ENCODE measurements at regions not wholly inside any gene's neighbourhood (a gene's known extent, or its start where the extent isn't known, plus 50 kb on each side); places are given as distances from the start of the nearest gene placed in this dataset.
"Not testable (repeated sequence)": the region's sequence is repeated elsewhere in the genome, so short reads cannot be mapped to it uniquely, and the experiment has no call there.

- Mint-ChIP-seq H3K27me3 (ENCODE audit: low read depth) (no peaks in the 10 kb centered on the region), H3K4me1 (ENCODE audit: low read depth) (no peaks in the 10 kb centered on the region), H3K27ac (no peak overlapping the region), H3K36me3 (ENCODE audit: low read depth) (no peaks in the 10 kb centered on the region), H3K4me3 (no peak overlapping the region), H3K9me3 (no peaks in the 10 kb centered on the region)
- CTCF ChIA-PET = interaction anchor here (0.7 kb wide), 1 partner anchor 31 kb away, joined by 3 read pairs; no protein-coding TSS in a partner anchor
- intact Hi-C loops (cut with micrococcal nuclease) = no loop called here
- DNase-seq = no peak
Measured at GRCh38 chr21:18521204-18521603, 117.6 kb upstream of the TMPRSS15 start.

GRCh38 chr21:18522181-18522972 lies 118.8 kb upstream of the TMPRSS15 start:
- intact Hi-C loops (cut with micrococcal nuclease) = no loop called here
- DNase-seq = no peak
- Mint-ChIP-seq H3K4me1 (ENCODE audit: low read depth) (no peaks in the 10 kb centered on the region), H3K27me3 (ENCODE audit: low read depth) (no peaks in the 10 kb centered on the region), H3K4me3 (no peak overlapping the region), H3K27ac (no peak overlapping the region), H3K9me3 (no peaks in the 10 kb centered on the region), H3K36me3 (ENCODE audit: low read depth) (no peaks in the 10 kb centered on the region)
- CTCF ChIA-PET = no interaction called here

- intact Hi-C loops (cut with micrococcal nuclease) = no loop called here
- CTCF ChIA-PET = no interaction called here
- Mint-ChIP-seq H3K27ac (no peak overlapping the region), H3K36me3 (ENCODE audit: low read depth) (no peaks in the 10 kb centered on the region), H3K4me1 (ENCODE audit: low read depth) (no peaks in the 10 kb centered on the region), H3K27me3 (ENCODE audit: low read depth) (no peaks in the 10 kb centered on the region), H3K4me3 (no peak overlapping the region), H3K9me3 (no peaks in the 10 kb centered on the region)
- DNase-seq = no peak
Measured at GRCh38 chr21:18524097-18524880, 120.7 kb upstream of the TMPRSS15 start.

GRCh38 chr21:18529254-18529653 lies 125.7 kb upstream of the TMPRSS15 start:
- Mint-ChIP-seq H3K27me3 (ENCODE audit: low read depth) (no peaks in the 10 kb centered on the region), H3K4me3 (no peak overlapping the region), H3K4me1 (ENCODE audit: low read depth) (no peaks in the 10 kb centered on the region), H3K9me3 (no peaks in the 10 kb centered on the region), H3K36me3 (ENCODE audit: low read depth) (no peaks in the 10 kb centered on the region), H3K27ac (no peak overlapping the region)
- DNase-seq = no peak
- intact Hi-C loops (cut with micrococcal nuclease) = no loop called here
- CTCF ChIA-PET = interaction anchor here (1.2 kb wide), 1 partner anchor 10 kb away, joined by 3 read pairs; no protein-coding TSS in a partner anchor

GRCh38 chr21:18542081-18542480 lies 138.5 kb upstream of the TMPRSS15 start:
- intact Hi-C loops (cut with micrococcal nuclease) = no loop called here
- Mint-ChIP-seq H3K4me1 (ENCODE audit: low read depth) (no peaks in the 10 kb centered on the region), H3K27ac (no peak overlapping the region), H3K4me3 (no peak overlapping the region), H3K36me3 (ENCODE audit: low read depth) (no peaks in the 10 kb centered on the region), H3K9me3 (peaks cover 8% of the 10 kb centered on the region), H3K27me3 (ENCODE audit: low read depth) (no peaks in the 10 kb centered on the region)
- CTCF ChIA-PET = no interaction called here
- no peak for DNase-seq

GRCh38 chr21:18545908-18546307 lies 142.3 kb upstream of the TMPRSS15 start:
- Mint-ChIP-seq H3K27me3 (ENCODE audit: low read depth) (no peaks in the 10 kb centered on the region), H3K27ac (no peak overlapping the region), H3K4me3 (no peak overlapping the region), H3K4me1 (ENCODE audit: low read depth) (no peaks in the 10 kb centered on the region), H3K9me3 (peaks cover 6% of the 10 kb centered on the region), H3K36me3 (ENCODE audit: low read depth) (no peaks in the 10 kb centered on the region)
- CTCF ChIA-PET = interaction anchor here (0.6 kb wide), 1 partner anchor 12 kb away, joined by 4 read pairs; no protein-coding TSS in a partner anchor
- DNase-seq = no peak
- intact Hi-C loops (cut with micrococcal nuclease) = no loop called here

GRCh38 chr21:18547347-18547746 lies 143.8 kb upstream of the TMPRSS15 start:
- no peaks in the 10 kb centered on the region for H3K36me3 Mint-ChIP-seq (ENCODE audit: low read depth)
- H3K4me3 Mint-ChIP-seq = no peak overlapping the region
- H3K9me3 Mint-ChIP-seq = peaks cover 6% of the 10 kb centered on the region
- H3K4me1 Mint-ChIP-seq (ENCODE audit: low read depth) = no peaks in the 10 kb centered on the region
- CTCF ChIA-PET = no interaction called here
- no peak for DNase-seq
- intact Hi-C loops (cut with micrococcal nuclease) = no loop called here
- no peaks in the 10 kb centered on the region for H3K27me3 Mint-ChIP-seq (ENCODE audit: low read depth)
- H3K27ac Mint-ChIP-seq = no peak overlapping the region

- no peaks in the 10 kb centered on the region for H3K27me3 Mint-ChIP-seq (ENCODE audit: low read depth)
- no peak overlapping the region for H3K27ac Mint-ChIP-seq
- H3K4me3 Mint-ChIP-seq = no peak overlapping the region
- intact Hi-C loops (cut with micrococcal nuclease) = no loop called here
- CTCF ChIA-PET = no interaction called here
- peaks cover 6% of the 10 kb centered on the region for H3K9me3 Mint-ChIP-seq
- no peaks in the 10 kb centered on the region for H3K36me3 Mint-ChIP-seq (ENCODE audit: low read depth)
- no peaks in the 10 kb centered on the region for H3K4me1 Mint-ChIP-seq (ENCODE audit: low read depth)
- no peak for DNase-seq
Measured at GRCh38 chr21:18548249-18548648, 144.7 kb upstream of the TMPRSS15 start.

GRCh38 chr21:18549214-18549905 lies 145.8 kb upstream of the TMPRSS15 start:
- no peak for DNase-seq
- no peak overlapping the region for H3K4me3 Mint-ChIP-seq
- no peak overlapping the region for H3K27ac Mint-ChIP-seq
- peaks cover 4% of the 10 kb centered on the region for H3K9me3 Mint-ChIP-seq
- CTCF ChIA-PET = no interaction called here
- no peaks in the 10 kb centered on the region for H3K27me3 Mint-ChIP-seq (ENCODE audit: low read depth)
- H3K4me1 Mint-ChIP-seq (ENCODE audit: low read depth) = no peaks in the 10 kb centered on the region
- intact Hi-C loops (cut with micrococcal nuclease) = no loop called here
- H3K36me3 Mint-ChIP-seq (ENCODE audit: low read depth) = no peaks in the 10 kb centered on the region

- Mint-ChIP-seq H3K27ac (no peak overlapping the region), H3K36me3 (ENCODE audit: low read depth) (no peaks in the 10 kb centered on the region), H3K27me3 (ENCODE audit: low read depth) (no peaks in the 10 kb centered on the region), H3K9me3 (no peaks in the 10 kb centered on the region), H3K4me3 (no peak overlapping the region), H3K4me1 (ENCODE audit: low read depth) (no peaks in the 10 kb centered on the region)
- no peak for DNase-seq
- intact Hi-C loops (cut with micrococcal nuclease) = no loop called here
- CTCF ChIA-PET = no interaction called here
Measured at GRCh38 chr21:18550361-18550760, 146.8 kb upstream of the TMPRSS15 start.

- Mint-ChIP-seq H3K9me3 (peaks cover 1% of the 10 kb centered on the region), H3K27ac (no peak overlapping the region), H3K4me3 (no peak overlapping the region), H3K27me3 (ENCODE audit: low read depth) (no peaks in the 10 kb centered on the region), H3K4me1 (ENCODE audit: low read depth) (no peaks in the 10 kb centered on the region), H3K36me3 (ENCODE audit: low read depth) (no peaks in the 10 kb centered on the region)
- DNase-seq = no peak
- intact Hi-C loops (cut with micrococcal nuclease) = no loop called here
- CTCF ChIA-PET = no interaction called here
Measured at GRCh38 chr21:18553786-18554185, 150.2 kb upstream of the TMPRSS15 start.

- H3K36me3 Mint-ChIP-seq (ENCODE audit: low read depth); H3K27me3 Mint-ChIP-seq (ENCODE audit: low read depth); H3K9me3 Mint-ChIP-seq; DNase-seq; H3K27ac Mint-ChIP-seq; H3K4me3 Mint-ChIP-seq; H3K4me1 Mint-ChIP-seq (ENCODE audit: low read depth); CTCF ChIA-PET; intact Hi-C loops (cut with micrococcal nuclease): not testable (repeated sequence)
Measured at GRCh38 chr21:18567770-18568169, 164.2 kb upstream of the TMPRSS15 start.

All from activated naive CD4-positive, alpha-beta T cell treated with anti-CD3 and anti-CD28 coated beads for 36 hours (primary cell).